Effector memory CD4-positive, alpha-beta T cell (primary cell): ENCODE measurements at regions not wholly inside any gene's neighbourhood (a gene's known extent, or its start where the extent isn't known, plus 50 kb on each side); places are given as distances from the start of the nearest gene placed in this dataset.

ENCODE experiments used
- DNase-seq, 3 donors: peaks; one replicate each; pipeline ENCODE4 v3.0.0-alpha.2; 2020
- H3K27ac ChIP-seq: 2 replicates; pipeline ENCODE4 v1.7.0; 2013; ENCODE audit warnings: mild to moderate bottlenecking, low read length, moderate library complexity; ENCODE audit not compliant: insufficient read depth, poor library complexity, severe bottlenecking
- H3K27me3 ChIP-seq: replicated peaks from 2 replicates; pipeline ENCODE4 v1.7.0; 2013; ENCODE audit warnings: mild to moderate bottlenecking, low read length; ENCODE audit not compliant: insufficient read depth, control insufficient read depth, poor library complexity, severe bottlenecking
- H3K36me3 ChIP-seq: 2 replicates; pipeline ENCODE4 v1.7.0; 2013; ENCODE audit warnings: mild to moderate bottlenecking, low read length, moderate library complexity; ENCODE audit not compliant: control insufficient read depth, insufficient read depth
- H3K4me1 ChIP-seq: 2 replicates; pipeline ENCODE4 v1.7.0; 2013; ENCODE audit warnings: low read length, mild to moderate bottlenecking; ENCODE audit not compliant: control insufficient read depth, insufficient read depth, poor library complexity, severe bottlenecking
- H3K4me3 ChIP-seq: 2 replicates; pipeline ENCODE4 v1.7.0; 2013; ENCODE audit warnings: low read length, low read depth, mild to moderate bottlenecking; ENCODE audit not compliant: insufficient read depth, poor library complexity, severe bottlenecking
- H3K9me3 ChIP-seq: 2 replicates; pipeline ENCODE4 v1.7.0; 2013; ENCODE audit warnings: mild to moderate bottlenecking, low read length, moderate library complexity; ENCODE audit not compliant: control insufficient read depth

GRCh38 chr7:18390535-18390907 lies 105.0 kb upstream of the HDAC9 start:
- Histone ChIP-seq H3K27me3 (no peaks in the 10 kb centered on the region), H3K9me3 (no peaks in the 10 kb centered on the region), H3K36me3 (no peaks in the 10 kb centered on the region), H3K4me3 (no peak overlapping the region), H3K27ac (no peak overlapping the region), H3K4me1 (no peaks in the 10 kb centered on the region)
- DNase-seq = no peak

- H3K4me3 ChIP-seq = no peak overlapping the region
- H3K4me1 ChIP-seq = no peaks in the 10 kb centered on the region
- no peak for DNase-seq
- H3K27ac ChIP-seq = no peak overlapping the region
- no peaks in the 10 kb centered on the region for H3K36me3 ChIP-seq
- no peaks in the 10 kb centered on the region for H3K9me3 ChIP-seq
- no peaks in the 10 kb centered on the region for H3K27me3 ChIP-seq
These were observed 102.0 kb upstream of the HDAC9 start for GRCh38 chr7:18393465-18394118.

GRCh38 chr7:18395868-18396267 lies 99.7 kb upstream of the HDAC9 start:
- H3K27me3 ChIP-seq = no peaks in the 10 kb centered on the region
- no peak for DNase-seq
- H3K27ac ChIP-seq = no peak overlapping the region
- H3K4me1 ChIP-seq = no peaks in the 10 kb centered on the region
- no peak overlapping the region for H3K4me3 ChIP-seq
- H3K9me3 ChIP-seq = no peaks in the 10 kb centered on the region
- no peaks in the 10 kb centered on the region for H3K36me3 ChIP-seq

GRCh38 chr7:18396953-18397352 lies 98.6 kb upstream of the HDAC9 start:
- no peak for DNase-seq
- H3K4me1 ChIP-seq = no peaks in the 10 kb centered on the region
- no peaks in the 10 kb centered on the region for H3K9me3 ChIP-seq
- no peaks in the 10 kb centered on the region for H3K36me3 ChIP-seq
- no peaks in the 10 kb centered on the region for H3K27me3 ChIP-seq
- H3K27ac ChIP-seq = no peak overlapping the region
- no peak overlapping the region for H3K4me3 ChIP-seq

- Histone ChIP-seq H3K4me3 (no peak overlapping the region), H3K27me3 (no peaks in the 10 kb centered on the region), H3K9me3 (no peaks in the 10 kb centered on the region), H3K27ac (no peak overlapping the region), H3K36me3 (no peaks in the 10 kb centered on the region), H3K4me1 (no peaks in the 10 kb centered on the region)
- DNase-seq = no peak
These were observed 95.9 kb upstream of the HDAC9 start for GRCh38 chr7:18399436-18400235.

- H3K4me1 ChIP-seq = no peaks in the 10 kb centered on the region
- H3K36me3 ChIP-seq = no peaks in the 10 kb centered on the region
- no peaks in the 10 kb centered on the region for H3K27me3 ChIP-seq
- H3K27ac ChIP-seq = no peak overlapping the region
- no peak overlapping the region for H3K4me3 ChIP-seq
- no peak for DNase-seq
- H3K9me3 ChIP-seq = no peaks in the 10 kb centered on the region
These were observed 95.3 kb upstream of the HDAC9 start for GRCh38 chr7:18400275-18400674.

- no peaks in the 10 kb centered on the region for H3K4me1 ChIP-seq
- no peaks in the 10 kb centered on the region for H3K27me3 ChIP-seq
- no peaks in the 10 kb centered on the region for H3K9me3 ChIP-seq
- no peak for DNase-seq
- no peak overlapping the region for H3K27ac ChIP-seq
- H3K36me3 ChIP-seq = no peaks in the 10 kb centered on the region
- no peak overlapping the region for H3K4me3 ChIP-seq
These were observed 94.8 kb upstream of the HDAC9 start for GRCh38 chr7:18400726-18401125.

- Histone ChIP-seq H3K9me3 (no peaks in the 10 kb centered on the region), H3K36me3 (no peaks in the 10 kb centered on the region), H3K27me3 (no peaks in the 10 kb centered on the region), H3K27ac (no peak overlapping the region), H3K4me3 (no peak overlapping the region), H3K4me1 (no peaks in the 10 kb centered on the region)
- no peak for DNase-seq
These were observed 93.8 kb upstream of the HDAC9 start for GRCh38 chr7:18401757-18402156.

- Histone ChIP-seq H3K4me1 (no peaks in the 10 kb centered on the region), H3K27me3 (no peaks in the 10 kb centered on the region), H3K9me3 (no peaks in the 10 kb centered on the region), H3K36me3 (no peaks in the 10 kb centered on the region), H3K4me3 (no peak overlapping the region), H3K27ac (no peak overlapping the region)
- DNase-seq = no peak
These were observed 92.9 kb upstream of the HDAC9 start for GRCh38 chr7:18402488-18403183.

GRCh38 chr7:18405726-18406125 lies 89.8 kb upstream of the HDAC9 start:
- Histone ChIP-seq H3K4me3 (no peak overlapping the region), H3K27me3 (no peaks in the 10 kb centered on the region), H3K27ac (no peak overlapping the region), H3K36me3 (no peaks in the 10 kb centered on the region), H3K4me1 (no peaks in the 10 kb centered on the region), H3K9me3 (no peaks in the 10 kb centered on the region)
- no peak for DNase-seq
